WI38 (cell line): ENCODE measurements at regions not wholly inside any gene's neighbourhood (a gene's known extent, or its start where the extent isn't known, plus 50 kb on each side); places are given as distances from the start of the nearest gene placed in this dataset.

Experiments
- H3K4me3 ChIP-seq: 2 replicates; pipeline ENCODE4 v1.5.1; 2011; ENCODE audit warnings: low read depth, mild to moderate bottlenecking, control low read depth, low read length
- TF ChIP-seq, protein P1 (sequence below): IDR thresholded peaks from 2 replicates; pipeline ENCODE4 v1.5.1; 2012; ENCODE audit warnings: low read depth, mild to moderate bottlenecking, control low read depth, low read length

DNA sequence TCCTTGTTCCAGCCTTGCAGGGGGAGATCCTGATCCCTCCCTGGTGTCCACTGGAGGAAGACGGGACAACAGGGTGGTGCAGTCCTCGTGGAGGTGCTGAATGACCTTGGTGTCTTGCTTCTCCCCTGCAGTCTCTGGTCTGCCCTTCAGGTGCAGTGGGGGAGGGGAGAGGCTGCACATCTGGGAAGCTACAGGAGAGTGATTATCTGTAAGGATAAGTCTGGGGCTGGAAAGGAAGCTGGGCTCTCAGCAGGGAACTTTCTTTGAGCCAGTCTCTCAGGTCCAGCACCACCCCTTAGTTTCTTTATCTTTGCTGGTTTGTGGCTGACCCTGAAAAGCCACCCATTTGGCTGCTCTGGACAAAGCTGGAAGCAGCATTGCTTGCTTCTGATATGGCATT lies 275.6 kb downstream of the CCSER2 start:
- H3K4me3 ChIP-seq = no peak overlapping the region

DNA sequence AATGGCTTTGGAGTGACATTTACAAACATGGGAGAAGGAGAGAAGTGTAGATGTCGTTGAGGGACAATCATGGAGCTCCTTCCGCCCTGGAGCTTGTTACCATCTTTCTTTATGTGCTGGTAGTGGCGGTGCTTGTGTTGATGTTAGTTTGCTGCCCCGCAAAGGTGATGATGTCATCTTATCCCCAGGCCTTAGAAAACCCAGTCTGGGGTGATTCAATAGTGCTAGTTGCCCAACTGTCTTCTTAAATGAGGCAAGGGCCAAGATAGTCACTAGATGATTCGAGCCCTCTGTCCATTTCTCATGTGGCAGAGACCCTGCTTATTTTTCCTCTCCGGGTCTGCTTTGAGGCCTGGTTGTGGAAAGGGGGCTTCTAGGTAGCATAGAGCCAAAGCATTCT lies 277.4 kb downstream of the CCSER2 start:
- H3K4me3 ChIP-seq = no peak overlapping the region
- TF ChIP-seq, protein P1, sequence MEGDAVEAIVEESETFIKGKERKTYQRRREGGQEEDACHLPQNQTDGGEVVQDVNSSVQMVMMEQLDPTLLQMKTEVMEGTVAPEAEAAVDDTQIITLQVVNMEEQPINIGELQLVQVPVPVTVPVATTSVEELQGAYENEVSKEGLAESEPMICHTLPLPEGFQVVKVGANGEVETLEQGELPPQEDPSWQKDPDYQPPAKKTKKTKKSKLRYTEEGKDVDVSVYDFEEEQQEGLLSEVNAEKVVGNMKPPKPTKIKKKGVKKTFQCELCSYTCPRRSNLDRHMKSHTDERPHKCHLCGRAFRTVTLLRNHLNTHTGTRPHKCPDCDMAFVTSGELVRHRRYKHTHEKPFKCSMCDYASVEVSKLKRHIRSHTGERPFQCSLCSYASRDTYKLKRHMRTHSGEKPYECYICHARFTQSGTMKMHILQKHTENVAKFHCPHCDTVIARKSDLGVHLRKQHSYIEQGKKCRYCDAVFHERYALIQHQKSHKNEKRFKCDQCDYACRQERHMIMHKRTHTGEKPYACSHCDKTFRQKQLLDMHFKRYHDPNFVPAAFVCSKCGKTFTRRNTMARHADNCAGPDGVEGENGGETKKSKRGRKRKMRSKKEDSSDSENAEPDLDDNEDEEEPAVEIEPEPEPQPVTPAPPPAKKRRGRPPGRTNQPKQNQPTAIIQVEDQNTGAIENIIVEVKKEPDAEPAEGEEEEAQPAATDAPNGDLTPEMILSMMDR = no peak

More for the DNA sequence above, 275.6 kb downstream of the CCSER2 start:
- TF ChIP-seq, protein P1 = no peak

DNA sequence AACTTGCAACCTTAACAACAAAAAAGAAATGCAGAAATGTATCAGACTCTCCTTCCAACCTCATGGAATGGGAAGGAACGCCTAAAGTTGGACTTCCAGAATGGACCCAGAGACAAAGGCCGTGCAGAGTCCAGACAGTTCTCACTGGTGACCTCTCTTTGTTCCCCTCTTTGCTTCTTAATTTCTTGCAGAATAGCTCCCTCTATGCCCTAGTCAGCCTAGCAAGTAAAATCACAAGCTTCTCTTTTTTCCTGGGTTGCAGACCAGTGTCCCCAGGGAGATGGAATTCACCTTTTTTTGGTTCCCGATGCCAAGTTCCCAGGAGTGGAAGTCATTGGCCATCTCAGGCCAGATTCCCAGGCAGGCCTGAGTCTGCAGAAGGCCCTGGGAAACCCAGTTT lies 278.0 kb downstream of the CCSER2 start:
- H3K4me3 ChIP-seq = no peak overlapping the region
- TF ChIP-seq, protein P1 = no peak

DNA sequence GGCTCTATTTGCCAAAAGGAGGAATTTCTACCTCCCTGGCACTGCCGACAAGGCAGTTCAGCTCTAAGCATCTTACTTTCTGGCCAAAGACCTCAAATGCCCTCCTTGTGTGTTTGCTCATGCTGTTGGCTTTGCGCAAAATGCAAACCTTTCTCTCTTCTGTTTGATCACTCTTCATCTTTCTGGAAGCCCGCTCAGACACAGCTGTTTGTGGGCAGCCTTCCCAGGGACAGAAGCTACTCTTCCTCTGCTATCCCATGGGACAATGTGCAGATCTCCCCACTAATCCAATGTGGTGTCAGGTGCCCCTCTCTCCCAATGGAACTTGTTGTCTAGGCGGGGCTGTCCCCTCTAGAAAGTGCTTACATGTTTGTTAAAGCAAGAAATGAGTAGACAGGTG lies 278.7 kb downstream of the CCSER2 start:
- H3K4me3 ChIP-seq = no peak overlapping the region
- TF ChIP-seq, protein P1 = no peak

DNA sequence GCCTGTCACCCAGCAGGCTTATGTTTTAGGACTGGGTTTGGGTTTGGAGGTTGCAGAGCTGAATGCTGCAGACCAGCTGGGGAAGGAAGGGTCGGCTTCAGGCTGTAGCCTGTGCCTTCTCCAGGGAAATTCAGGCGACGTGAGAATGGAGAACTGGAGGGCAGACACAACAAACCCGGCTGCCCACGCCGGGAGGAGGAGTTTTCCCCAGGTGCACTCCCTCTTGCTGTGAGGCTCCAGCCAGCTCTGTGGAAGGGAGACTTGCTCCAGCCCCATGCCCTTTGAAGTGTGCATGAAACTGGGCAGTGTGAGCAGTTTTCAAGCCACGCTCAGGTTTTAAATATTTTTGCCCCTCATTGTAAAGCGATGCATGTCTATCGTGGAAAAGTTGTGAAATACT lies 279.1 kb downstream of the CCSER2 start:
- H3K4me3 ChIP-seq = no peak overlapping the region
- TF ChIP-seq, protein P1 = no peak

DNA sequence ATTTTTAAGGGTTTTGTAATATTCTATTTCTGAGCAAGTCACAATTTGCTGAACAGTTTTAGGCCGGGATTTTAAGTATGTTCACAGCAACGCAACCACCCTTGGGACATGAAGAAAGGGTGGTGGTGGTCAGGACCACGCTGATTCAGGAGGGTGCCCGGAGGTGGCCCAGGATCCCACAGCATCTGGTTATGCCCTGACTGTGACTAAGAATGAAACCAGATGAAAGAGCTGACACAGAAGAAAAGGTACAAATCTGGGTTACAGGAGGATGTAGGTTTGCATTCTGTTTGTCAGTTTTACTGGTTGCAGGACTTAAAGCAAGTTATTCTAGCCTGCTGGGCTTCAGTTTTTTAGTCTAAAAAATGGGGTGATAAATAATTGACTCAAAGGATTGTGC lies 279.7 kb downstream of the CCSER2 start:
- TF ChIP-seq, protein P1 = no peak
- no peak overlapping the region for H3K4me3 ChIP-seq

DNA sequence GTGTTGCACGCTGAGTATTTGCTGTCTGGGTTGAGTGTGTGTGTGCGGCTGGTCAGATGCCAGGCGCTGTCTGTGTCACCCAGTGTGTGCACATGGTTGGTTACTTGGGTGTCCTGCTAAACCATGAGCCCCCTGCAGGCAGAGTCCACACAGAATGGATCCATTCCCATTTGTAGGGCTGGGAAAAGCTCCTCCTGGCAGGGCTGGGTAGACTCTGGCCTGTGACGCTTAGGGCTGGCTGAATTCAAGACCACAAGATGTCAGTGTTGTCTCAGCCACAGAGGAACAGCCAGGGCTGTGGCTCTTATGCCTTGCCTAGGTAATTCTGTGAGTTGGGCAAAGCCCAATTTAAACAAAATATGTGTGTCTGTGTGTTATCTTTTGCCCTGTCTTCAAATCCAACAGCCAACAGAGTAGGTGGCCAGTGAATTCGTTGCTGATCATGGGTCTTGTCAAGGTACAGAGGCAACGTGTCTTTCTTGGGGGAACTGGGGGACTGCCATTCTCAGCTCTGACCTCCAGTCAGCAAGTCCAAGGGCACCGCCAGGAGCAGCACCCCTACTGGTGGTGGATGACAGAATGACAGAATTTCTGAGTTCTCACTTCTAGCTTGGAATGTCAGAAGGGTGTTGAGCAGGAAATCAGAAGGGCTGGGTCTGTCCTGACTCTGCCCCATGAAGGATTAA lies 285.1 kb downstream of the CCSER2 start:
- TF ChIP-seq, protein P1 = peak; percentile 13; the same call in 1 of the 2 replicates
- no peak overlapping the region for H3K4me3 ChIP-seq
